ENCODE measurements at regions not wholly inside any gene's neighbourhood (a gene's known extent, or its start where the extent isn't known, plus 50 kb on each side); places are given as distances from the start of the nearest gene placed in this dataset.
"Not testable (repeated sequence)": the region's sequence is repeated elsewhere in the genome, so short reads cannot be mapped to it uniquely, and the experiment has no call there.

DNA sequence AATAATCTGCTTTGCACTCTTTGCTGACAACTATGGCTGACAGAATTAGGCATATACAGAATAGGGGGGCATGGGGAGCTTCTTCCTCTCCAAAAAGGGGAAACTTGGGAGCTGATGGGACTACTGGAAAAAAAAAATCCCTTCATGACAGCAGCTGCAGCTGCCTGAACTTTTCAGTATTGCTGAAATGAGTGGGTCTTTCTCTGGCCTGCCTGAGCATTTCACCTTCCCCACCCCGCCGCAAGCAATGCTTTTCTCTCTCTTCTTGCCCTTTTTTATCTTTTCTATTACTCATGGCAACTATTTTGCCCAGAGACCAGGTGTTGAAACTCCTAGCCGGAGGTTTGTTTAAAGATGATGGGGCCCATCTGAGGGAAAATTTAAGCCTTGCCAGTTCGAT is 244.9 kb downstream of the SEMA3D start:
- DNase-seq (ENCODE audit: low spot score): no peak

DNA sequence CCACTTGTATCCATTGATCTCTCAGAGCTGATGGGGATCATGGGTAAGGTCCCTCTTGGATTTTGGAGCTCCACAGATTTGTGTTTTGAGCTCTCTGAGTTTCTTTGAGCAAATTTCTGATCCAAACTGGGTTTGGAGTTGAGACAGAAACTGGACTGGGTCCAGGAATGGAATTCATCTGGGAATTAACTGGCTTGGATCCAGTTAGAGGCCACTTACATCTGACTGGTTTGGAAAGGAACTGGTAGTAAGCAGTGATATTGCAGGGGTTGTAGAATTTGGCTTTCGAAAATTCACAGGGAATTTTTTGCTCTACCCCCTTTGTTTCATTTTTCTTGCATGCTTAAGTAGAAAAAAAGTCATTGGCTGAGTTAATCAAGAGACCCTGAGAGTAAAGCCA is 245.6 kb downstream of the SEMA3D start:
- DNase-seq (ENCODE audit: low spot score): no peak

DNA sequence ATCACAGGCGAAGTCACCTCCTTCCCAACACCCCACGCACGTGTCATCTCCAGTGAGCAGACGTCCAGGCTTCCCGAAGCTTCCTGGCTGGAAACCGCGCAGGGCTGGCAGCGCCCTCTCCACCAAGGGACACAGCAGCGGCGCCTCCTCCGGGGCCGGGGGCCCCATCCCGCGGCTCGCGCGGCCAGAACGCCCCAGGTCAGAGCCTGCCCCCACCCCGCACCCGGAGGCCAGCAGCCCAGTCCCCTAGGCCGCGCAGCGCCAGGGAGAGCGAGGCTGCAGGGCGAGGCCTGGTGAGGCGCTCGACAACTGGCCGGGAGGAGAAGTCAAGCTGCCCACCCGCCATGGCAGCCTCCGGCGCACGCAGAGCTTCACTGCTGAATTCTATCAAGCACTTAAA is 247.0 kb downstream of the SEMA3D start:
- DNase-seq (ENCODE audit: low spot score): no peak

DNA sequence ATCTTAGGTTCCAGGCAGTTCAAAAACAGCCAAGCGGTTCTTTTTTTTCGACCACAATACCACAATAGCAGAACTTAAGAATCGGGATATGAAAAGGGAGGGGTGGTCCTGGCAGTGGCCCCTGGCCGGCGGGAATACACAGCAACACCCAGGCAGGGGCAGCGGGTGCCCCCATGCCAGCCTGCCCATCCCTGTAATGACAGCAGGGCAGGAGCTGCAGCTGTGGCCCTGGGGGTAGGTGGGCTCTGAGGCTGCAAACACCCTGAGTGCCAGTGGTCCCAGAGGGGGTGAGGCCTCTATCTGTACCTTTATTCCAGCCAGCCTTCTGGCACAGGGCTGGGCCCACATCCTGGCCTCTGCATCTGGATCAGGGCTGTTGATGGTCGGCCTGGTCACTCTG is 247.4 kb downstream of the SEMA3D start:
- DNase-seq (ENCODE audit: low spot score): no peak

DNA sequence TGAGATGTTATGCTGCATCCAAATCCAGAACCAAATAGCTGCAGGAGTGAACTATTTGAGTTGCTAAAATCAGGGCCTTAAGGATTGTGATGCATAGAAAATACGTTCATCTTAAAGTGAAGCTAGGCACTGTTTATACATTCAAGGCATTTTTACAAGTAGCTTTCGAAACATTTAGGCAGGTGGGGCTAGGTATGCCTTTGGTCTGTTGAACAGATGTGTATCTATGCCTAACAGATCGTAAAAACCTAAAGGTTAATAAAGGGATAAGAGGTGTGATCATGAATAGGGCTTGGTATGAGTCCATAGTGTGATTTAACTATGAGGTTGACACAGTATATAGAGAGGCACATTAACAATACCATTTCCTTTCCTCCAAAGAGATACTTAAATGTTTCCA is 262.5 kb downstream of the SEMA3D start:
- DNase-seq (ENCODE audit: low spot score): no peak

DNA sequence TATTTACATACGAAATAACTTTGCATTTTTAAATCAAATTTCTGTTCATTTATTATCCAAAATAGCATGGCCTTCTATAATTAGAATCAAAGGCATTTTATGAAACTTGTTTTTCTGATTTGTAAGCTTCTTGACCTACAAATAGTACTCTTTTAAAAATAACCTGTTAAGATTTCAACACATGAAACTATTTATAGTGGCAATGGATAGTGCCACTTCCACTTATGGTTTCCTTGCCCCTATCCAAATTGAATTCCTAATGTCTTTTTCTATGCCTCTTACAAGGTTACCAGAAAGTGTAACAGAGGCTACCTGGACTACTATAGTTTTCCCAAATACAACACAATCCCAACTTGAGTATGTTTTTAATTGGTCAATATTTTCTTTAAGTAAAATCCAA is 263.5 kb downstream of the SEMA3D start:
- no peak for DNase-seq (ENCODE audit: low spot score)

DNA sequence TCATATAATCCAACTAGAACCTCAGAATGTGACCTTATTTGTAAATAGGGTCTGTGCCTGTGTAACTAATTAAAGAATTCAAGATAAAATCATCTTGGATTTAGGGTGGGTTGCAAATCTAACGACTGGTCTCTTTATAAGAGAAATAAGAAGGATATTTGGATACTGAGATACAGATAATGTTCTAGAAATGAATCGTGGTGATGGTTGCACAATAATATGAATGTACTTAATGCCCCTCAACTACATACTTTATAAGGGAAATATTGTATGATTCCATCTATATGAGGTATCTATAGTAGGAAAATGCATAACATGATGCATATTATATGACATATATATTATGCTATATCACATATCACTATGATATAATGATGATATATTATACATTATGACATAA is 265.7 kb downstream of the SEMA3D start:
- no peak for DNase-seq (ENCODE audit: low spot score)

DNA sequence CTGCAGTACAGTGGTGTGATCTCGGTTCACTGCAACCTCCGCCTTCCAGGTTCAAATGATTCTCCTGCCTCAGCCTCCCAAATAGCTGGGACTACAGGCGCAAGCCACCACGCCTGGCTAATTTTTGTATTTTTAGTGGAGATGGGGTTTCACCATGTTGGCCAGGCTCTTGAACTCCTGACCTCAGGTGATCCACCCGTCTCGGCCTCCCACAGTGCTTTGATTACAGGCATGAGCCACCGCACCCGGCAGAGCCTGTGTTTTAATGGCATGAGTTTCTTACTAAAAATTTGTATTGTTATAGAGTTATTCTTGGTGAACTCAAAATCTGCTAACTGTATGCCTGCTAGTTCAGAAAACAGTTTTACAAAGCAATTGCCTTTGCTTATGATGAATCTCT is 269.9 kb downstream of the SEMA3D start:
- DNase-seq (ENCODE audit: low spot score): not testable (repeated sequence)

DNA sequence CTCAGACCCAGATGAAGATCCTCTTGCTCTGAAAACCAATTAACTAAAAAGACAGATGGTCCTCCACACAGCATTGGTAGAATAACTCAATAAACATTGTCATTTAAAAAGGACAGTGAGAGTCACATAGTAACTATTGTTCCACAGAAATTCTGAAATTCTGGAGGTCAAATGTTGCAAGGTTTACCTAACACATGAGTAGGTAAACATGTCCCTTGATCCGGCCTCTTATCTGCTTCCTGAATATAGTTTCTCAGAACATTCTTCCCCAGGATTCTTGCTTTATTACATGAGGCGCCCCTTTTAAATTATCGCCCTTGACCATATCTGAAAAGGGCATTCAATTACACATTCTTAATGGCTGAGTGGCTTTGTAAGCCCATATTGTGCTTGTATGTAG is 270.7 kb downstream of the SEMA3D start:
- DNase-seq (ENCODE audit: low spot score): no peak

DNA sequence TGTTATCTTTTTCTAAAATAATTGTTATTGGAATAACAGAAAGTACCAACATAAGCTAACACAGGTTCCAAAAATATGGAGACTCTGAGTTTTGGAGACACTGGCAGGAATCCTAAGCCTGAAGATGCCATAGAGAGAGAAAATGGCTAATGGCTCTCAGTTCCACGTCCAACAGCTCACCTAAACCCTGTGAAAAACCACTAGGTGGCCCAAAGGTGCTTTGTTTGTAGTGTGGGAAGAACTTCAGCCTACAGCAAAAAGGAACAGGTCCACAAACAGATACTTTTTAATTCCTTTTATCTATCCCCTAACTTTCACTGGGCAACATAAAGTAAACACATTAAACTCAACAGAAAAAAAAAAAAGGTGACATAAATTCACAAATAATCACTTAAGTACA is 272.3 kb downstream of the SEMA3D start:
- no peak for DNase-seq (ENCODE audit: low spot score)

DNA sequence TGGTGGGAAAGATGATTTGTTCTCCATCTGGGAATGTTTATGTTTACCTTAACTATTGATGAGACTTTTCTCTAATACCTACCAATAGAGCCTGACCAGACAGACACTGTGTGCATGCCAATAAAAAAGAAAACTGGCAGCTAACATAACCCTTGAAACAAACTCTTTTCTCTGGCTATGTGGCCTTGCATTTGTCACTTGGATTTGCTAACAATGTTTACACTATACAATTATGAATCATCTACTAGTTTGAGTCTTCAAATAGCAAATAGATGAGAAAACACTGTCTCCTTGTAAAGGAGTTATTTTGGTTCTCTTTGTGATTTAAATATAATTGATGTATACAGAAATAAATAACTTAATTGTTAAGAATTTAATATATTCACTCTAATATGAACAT is 273.1 kb downstream of the SEMA3D start:
- DNase-seq (ENCODE audit: low spot score): no peak

DNA sequence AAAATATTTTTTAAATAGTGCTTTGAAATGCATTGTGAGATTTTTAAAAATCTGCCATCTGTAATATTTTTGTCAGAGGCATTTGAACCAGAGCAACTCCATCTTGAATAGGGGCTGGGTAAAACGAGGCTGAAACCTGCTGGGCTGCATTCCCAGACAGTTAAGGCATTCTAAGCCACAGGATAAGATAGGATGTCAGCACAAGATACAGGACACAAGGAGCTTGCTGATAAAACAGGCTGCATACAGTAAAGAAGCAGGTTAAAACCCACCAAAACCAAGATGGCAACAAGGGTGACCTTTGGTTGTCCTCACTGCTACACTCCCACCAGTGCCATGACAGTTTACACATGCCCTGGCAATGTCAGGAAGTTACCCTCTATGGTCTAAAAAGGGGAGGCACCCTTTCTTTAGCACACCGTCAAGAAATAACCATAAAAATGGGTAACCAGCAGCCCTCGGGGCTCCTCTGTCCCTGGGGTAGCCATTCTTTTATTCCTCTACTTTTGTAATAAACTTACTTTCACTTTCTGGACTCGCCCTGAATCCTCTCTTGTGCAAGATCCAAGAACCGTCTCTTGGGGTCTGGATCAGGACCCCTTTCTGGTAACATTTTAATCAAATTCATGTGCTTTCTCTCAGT is 273.7 kb downstream of the SEMA3D start:
- DNase-seq (ENCODE audit: low spot score): no peak

DNA sequence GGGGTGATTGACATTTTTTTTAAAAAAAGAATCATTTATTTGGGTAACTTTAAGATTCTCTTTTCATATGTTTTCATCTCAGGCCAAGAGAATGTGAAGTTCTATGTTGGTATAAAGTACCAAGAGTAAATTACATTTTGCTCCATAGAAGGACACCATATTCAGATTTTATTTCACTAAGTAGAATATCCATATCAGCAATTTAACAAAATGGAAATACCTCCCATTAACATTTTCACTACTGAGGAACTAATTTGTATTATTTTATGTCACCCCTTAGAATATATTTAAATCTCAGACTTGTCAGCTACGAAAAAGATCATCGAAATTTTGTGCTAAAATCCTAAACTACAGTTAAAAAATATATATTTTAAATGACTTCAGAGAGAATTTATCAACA is 274.3 kb downstream of the SEMA3D start:
- no peak for DNase-seq (ENCODE audit: low spot score)

DNA sequence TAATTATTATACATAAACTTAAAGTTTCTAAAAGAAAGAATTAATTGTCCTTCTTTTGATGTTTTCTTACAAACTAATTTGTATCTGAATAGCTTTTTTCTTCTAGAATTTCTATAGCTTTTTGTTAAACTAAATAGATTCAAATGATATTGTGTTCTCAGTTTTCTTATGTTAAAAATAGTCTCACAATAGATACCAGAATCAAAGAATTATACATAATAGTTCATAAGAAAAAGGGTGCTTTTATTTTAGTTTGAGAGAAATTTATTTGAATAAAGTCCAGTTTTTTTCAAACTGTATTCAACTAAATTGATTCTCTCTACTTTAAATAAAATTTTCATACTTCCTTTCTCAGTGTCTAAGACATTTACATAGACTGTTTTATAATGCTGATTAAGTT is 274.8 kb downstream of the SEMA3D start:
- no peak for DNase-seq (ENCODE audit: low spot score)

DNA sequence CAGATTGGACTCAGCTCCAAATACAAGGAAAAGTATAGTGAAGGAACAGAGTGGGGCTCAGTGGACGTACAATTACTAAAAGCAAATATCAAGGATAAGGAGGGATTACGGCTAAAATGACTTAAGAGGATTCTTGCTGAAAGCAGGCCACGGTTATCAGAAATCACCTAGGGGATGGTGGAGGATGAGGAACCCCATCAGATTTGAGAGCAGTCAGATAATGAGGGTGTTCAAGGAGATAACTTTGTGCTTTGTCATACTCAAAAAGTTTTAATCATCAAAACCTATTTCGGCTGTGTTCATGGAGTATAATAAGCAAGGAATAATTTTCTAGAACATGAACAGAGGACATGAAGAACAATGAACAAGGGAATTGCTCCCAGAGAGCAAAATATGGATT is 275.8 kb downstream of the SEMA3D start:
- DNase-seq (ENCODE audit: low spot score): no peak

DNA sequence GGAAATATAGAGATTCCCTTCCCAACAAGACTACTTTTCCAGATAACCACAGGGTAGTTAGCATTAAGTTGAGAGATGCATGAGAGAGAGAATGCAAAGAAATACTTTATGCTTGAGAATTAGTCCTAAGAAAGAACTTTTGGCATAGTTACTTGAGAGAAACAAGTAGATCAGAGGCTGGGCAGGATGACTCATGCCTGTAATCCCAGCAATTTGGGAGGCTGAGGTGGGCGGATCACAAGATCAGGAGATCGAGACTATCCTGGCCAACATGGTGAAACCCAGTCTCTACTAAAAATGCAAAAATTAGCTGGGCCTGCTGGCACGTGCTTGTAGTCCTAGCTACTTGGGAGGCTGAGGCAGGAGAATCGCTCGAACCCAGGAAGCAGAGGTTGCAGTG is 276.5 kb downstream of the SEMA3D start:
- not testable (repeated sequence) for DNase-seq (ENCODE audit: low spot score)

DNA sequence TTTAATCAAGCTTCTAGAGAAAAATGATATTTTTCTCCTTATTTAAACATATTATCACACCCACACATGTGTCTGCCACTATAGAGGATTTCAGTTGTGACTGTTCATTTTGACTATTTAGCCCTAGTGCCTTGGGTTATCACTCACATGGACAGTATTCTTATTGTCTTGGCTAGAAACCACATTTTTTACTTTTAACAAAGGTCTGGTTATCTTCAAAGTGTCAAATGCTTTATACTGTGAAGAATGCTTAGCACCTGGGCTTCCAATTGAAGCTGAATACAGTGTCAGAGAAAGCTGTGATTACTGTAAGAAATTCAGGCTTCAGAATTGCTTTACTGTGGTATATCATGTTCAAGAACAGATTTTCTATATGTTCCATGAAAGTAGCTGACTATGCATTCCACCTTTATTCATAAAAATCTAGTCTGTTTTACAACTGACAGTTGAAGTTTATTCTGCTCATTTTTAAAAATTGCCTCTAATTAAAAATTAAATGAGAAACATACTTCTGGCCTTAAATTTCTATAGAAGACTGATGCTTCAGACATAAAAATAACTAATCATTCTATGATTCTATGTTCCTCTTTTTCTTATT is 278.6 kb downstream of the SEMA3D start:
- DNase-seq (ENCODE audit: low spot score): no peak

DNA sequence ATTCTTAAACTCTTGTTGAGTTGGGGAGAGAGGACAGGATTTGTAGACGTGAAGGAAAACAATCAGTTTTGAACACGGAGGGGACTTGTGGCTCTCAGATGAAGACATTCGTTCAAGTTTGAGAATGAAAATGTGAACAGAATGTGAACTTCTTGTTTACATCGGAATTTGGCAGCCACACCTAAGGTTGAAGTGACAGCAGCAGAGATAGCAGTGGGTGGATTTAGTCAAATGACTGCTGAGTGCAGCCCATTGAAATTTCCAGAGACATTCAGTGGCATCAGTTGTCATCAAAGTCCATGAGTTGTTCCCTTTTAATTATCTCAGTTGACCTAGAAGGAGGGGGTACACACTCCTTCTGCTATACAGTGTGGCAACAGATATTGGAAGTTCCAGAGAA is 280.0 kb downstream of the SEMA3D start:
- no peak for DNase-seq (ENCODE audit: low spot score)

DNA sequence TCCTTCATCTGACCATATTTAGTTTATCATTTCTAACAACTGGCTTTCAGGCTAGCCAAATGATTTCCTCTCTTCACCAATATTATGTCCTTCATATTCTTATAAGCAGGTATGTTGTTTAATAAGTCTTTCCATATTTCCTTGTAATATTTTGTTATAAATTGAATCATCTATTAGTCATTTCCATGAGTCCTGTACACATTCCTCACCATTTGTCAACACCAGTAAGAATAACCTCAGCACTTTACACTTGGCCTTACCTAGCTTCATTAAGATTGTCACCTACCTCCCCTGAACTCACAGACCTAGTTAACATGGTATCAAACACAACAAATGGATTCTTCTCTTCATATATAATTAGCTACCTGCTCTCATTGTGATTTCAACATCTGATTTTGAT is 282.3 kb downstream of the SEMA3D start:
- no peak for DNase-seq (ENCODE audit: low spot score)

DNA sequence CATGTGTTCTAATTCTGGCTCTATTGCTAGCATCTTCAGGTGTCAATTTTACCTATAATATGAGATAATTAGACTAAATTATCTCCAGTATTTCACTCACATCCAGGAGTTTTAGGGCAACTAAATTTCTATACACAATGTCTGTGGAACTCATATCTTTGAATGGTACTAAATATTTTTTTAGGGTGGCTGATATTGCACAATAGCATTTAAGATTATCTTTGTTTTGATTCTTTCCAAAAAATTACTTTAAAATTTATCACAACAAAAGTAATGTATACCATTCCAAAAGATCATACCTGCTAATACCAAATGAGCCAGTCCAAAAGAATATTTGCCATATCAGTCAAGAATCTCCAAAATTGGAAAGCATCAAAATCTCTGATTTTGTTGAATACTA is 285.5 kb downstream of the SEMA3D start:
- no peak for DNase-seq (ENCODE audit: low spot score)

DNA sequence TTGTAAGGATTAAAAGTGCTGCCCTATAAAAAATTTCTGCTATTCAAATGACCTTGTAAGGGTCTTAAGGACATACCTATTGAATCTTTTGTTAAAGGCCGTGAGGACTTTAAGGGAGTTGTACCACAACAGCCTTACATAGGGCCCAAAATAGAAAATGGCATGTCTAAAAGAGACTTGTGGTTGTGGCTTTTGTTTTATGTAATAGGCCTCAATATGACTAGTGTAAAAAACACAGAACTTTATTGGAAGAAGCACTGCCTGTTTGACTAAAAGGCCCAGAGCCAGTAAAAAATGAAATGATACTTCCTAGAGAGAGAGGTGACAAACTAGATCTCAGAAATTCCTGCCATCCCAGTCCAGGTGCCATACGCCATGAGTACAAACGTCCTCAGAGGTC is 286.6 kb downstream of the SEMA3D start:
- no peak for DNase-seq (ENCODE audit: low spot score)

DNA sequence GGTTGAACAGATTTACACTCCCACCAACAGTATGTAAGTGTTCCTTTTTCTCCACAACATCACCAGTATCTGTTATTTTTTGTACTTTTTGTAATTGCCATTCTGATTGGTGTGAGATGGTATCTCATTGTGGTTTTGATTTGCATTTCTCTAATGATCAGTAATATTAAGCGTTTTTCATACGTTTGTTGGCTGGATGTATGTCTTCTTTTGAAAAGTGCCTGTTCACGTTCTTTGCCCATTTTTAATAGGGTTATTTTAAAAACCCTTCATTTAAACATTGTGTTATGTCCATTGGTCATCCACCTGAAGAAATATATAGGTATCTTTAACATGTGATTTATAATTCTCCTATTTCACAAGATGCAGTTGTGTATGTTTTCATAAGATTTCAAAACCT is 291.3 kb downstream of the SEMA3D start:
- no peak for DNase-seq (ENCODE audit: low spot score)

DNA sequence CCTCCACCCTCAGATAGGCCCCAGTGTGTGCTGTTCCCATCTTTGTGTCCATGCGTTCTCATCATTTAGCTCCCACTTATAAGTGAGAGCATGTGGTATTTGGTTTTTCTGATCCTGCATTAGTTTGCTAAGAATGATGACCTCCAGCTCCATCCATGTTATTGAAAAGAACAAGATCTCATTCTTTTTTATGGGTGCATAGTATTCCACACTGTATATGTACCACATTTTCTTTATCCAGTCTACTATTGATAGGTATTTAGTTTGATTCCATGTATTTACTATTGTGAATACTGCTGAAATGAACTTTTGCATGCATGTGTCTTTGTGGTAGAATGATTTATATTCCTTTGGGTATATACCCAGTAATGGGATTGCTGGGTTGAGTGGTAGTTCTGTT is 303.3 kb downstream of the SEMA3D start:
- not testable (repeated sequence) for DNase-seq (ENCODE audit: low spot score)

DNA sequence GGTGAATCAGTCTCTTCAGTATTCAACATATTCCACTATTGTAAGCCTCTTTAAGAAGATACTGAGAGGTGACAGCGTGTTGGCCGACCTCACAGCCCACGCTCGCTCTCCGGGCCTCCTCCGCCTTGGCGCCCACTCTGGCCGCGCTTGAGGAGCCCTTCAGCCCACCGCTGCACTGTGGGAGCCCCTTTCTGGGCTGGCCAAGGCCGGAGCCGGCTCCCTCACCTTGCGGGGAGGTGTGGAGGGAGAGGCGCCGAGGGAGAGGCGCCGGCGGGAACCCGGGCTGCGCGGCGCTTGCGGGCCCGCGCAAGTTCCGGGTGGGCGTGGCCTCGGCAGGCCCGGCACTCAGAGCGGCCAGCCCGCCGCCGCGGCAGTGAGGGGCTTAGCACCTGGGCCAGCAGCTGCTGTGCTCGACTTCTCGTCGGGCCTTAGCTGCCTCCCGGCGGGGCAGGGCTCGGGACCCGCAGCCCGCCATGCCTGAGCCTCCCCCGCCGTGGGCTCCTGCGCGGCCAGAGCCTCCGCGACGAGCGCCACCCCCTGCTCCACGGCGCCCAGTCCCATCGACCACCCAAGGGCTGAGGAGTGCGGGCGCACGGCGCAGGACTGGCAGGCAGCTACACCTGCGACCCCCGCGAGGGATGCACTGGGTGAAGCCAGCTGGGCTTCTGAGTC is 306.4 kb downstream of the SEMA3D start:
- not testable (repeated sequence) for DNase-seq (ENCODE audit: low spot score)
